HFFc6 (cell line): ENCODE measurements at regions not wholly inside any gene's neighbourhood (a gene's known extent, or its start where the extent isn't known, plus 50 kb on each side); places are given as distances from the start of the nearest gene placed in this dataset.

Experiments used
- DNase-seq: peaks from one replicate; pipeline ENCODE4 v3.0.0-alpha.2; 2018
- H3K27ac Mint-ChIP-seq: 2 replicates; pipeline ENCODE4 v1.8.0; 2020; ENCODE audit warnings: mild to moderate bottlenecking, mixed read lengths
- H3K27me3 Mint-ChIP-seq: 2 replicates; pipeline ENCODE4 v1.8.0; 2021; ENCODE audit warnings: mild to moderate bottlenecking, moderate library complexity, mixed read lengths; ENCODE audit not compliant: insufficient read depth
- H3K36me3 Mint-ChIP-seq: 2 replicates; pipeline ENCODE4 v1.8.0; 2021; ENCODE audit warnings: low read depth, mixed read lengths
- H3K4me1 Mint-ChIP-seq: 2 replicates; pipeline ENCODE4 v1.8.0; 2020; ENCODE audit warnings: low read depth, mixed read lengths
- H3K4me3 Mint-ChIP-seq: 2 replicates; pipeline ENCODE4 v1.8.0; 2020; ENCODE audit warnings: mild to moderate bottlenecking, moderate library complexity, mixed read lengths
- H3K9me3 Mint-ChIP-seq: 2 replicates; pipeline ENCODE4 v1.8.0; 2020; ENCODE audit warnings: mild to moderate bottlenecking, mixed read lengths
- CTCF ChIP-seq: fragments of 200-600 bp; sonication (generic); IDR thresholded peaks from 2 replicates; pipeline ENCODE4 v1.5.0; 2021; ENCODE audit warnings: antibody characterized with exemption, mild to moderate bottlenecking

- no peak overlapping the region for H3K4me3 Mint-ChIP-seq
- no peak for DNase-seq
- peaks cover 11% of the 10 kb centered on the region for H3K36me3 Mint-ChIP-seq
- no peaks in the 10 kb centered on the region; the same call in 1 of the 2 replicates for H3K27me3 Mint-ChIP-seq
- H3K27ac Mint-ChIP-seq = peak overlapping the region; percentile 96
- peaks cover 4% of the 10 kb centered on the region; the same call in 1 of the 2 replicates for H3K9me3 Mint-ChIP-seq
- no peak for TF ChIP-seq CTCF
- H3K4me1 Mint-ChIP-seq = peaks cover 57% of the 10 kb centered on the region
Measured at GRCh38 chr5:68435611-68436010, 220.1 kb downstream of the PIK3R1 start.

- Mint-ChIP-seq H3K27ac (no peak overlapping the region), H3K4me1 (peaks cover 52% of the 10 kb centered on the region)
- no peak for DNase-seq
Measured at GRCh38 chr5:68436686-68437520, 221.3 kb downstream of the PIK3R1 start.

DNA sequence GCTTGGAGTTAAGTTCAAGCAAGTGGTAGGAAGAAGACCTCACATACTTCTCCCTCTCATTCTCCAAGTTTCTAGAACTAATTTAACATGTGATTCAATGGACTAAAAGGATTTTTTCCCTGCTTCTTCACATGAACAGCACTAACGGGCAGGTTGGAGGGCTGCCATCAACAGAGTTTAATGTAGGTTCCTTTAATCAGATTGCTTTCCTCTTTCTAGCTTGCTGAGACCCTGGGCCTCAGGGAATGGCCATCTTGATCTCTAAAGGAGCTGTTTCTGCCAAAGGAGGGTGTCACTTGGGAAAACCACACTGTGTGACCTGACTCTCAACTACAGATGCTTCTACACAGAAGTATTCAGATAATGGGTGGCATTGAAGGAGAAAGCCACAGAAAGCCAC, 223.3 kb downstream of the PIK3R1 start:
- Mint-ChIP-seq H3K9me3 (peaks cover under 1% of the 10 kb centered on the region; the same call in 1 of the 2 replicates), H3K36me3 (peaks cover under 1% of the 10 kb centered on the region), H3K27ac (no peak overlapping the region), H3K4me1 (peaks cover 33% of the 10 kb centered on the region), H3K27me3 (no peaks in the 10 kb centered on the region; the same call in 1 of the 2 replicates), H3K4me3 (no peak overlapping the region)
- no peak for TF ChIP-seq CTCF
- DNase-seq = no peak

More at GRCh38 chr5:68436686-68437520, 221.3 kb downstream of the PIK3R1 start:
- peaks cover 4% of the 10 kb centered on the region; the same call in 1 of the 2 replicates for H3K9me3 Mint-ChIP-seq
- peaks cover 11% of the 10 kb centered on the region for H3K36me3 Mint-ChIP-seq
- TF ChIP-seq CTCF = no peak
- H3K4me3 Mint-ChIP-seq = no peak overlapping the region
- no peaks in the 10 kb centered on the region; the same call in 1 of the 2 replicates for H3K27me3 Mint-ChIP-seq

DNA sequence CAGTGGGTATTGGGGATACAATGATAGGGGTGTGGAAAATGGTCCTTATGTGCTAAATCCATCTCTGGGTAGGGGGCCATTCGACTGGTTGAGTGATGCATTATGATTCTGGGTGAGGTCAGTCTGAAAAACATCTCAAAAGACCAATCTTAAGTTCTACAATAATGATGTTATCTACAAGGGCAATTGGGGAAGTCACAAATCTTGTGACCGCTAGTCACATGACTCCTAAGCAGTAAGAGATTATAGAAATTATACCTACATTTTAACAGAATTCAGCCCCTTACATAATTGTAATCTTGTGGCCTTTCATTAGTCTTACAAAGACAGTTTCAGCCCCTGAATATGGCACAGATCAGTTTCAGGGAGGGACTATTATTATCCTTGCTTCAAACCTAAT, 224.7 kb downstream of the PIK3R1 start:
- no peaks in the 10 kb centered on the region for H3K36me3 Mint-ChIP-seq
- H3K4me1 Mint-ChIP-seq = peaks cover 26% of the 10 kb centered on the region
- H3K27me3 Mint-ChIP-seq = no peaks in the 10 kb centered on the region; the same call in 1 of the 2 replicates
- no peak for TF ChIP-seq CTCF
- H3K27ac Mint-ChIP-seq = no peak overlapping the region
- DNase-seq = no peak
- H3K4me3 Mint-ChIP-seq = no peak overlapping the region
- H3K9me3 Mint-ChIP-seq = no peaks in the 10 kb centered on the region

DNA sequence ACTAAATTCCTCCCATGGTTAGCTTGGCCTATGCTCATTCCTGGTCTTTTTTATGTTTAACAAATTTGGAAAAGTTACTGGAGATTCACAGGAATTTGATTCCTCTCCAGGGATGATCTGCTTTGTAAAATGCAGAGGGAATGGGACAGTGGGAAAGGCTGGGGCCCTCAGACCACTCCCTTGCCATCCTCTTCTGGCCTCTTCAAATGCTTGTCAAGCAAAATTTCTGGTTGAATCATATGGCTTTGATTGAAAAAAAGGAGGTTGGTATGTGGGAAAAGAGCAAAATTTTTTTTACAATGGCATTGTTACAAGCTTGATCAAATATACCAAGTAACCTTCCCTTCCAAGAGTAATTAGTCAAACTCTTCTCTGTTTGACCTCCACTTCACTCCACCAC, 225.1 kb downstream of the PIK3R1 start:
- Mint-ChIP-seq H3K4me1 (peaks cover 25% of the 10 kb centered on the region), H3K36me3 (no peaks in the 10 kb centered on the region), H3K27ac (no peak overlapping the region), H3K9me3 (no peaks in the 10 kb centered on the region), H3K27me3 (no peaks in the 10 kb centered on the region; the same call in 1 of the 2 replicates), H3K4me3 (no peak overlapping the region)
- no peak for DNase-seq
- no peak for TF ChIP-seq CTCF
